DND-41 (cell line): ENCODE measurements at regions not wholly inside any gene's neighbourhood (a gene's known extent, or its start where the extent isn't known, plus 50 kb on each side); places are given as distances from the start of the nearest gene placed in this dataset.

Experiments
- ATAC-seq: fragments of 200-7000 bp; cut with Tn5 transposase; 3 replicates; pipeline ENCODE4 v1.9.1; 2021; ENCODE audit warnings: low read depth; ENCODE audit not compliant: insufficient read depth
- DNase-seq: peaks from one replicate; pipeline ENCODE4 v3.0.0-alpha.2; 2020
- H2AFZ ChIP-seq: 2 replicates; pipeline ENCODE4 v1.6.0; 2012; ENCODE audit warnings: low read depth, low read length
- H3K27ac ChIP-seq: 2 replicates; pipeline ENCODE4 v1.5.1; 2012; ENCODE audit warnings: low read length, inconsistent platforms
- H3K27me3 ChIP-seq: fragments of 200-600 bp; sonication (generic); 2 replicates; pipeline ENCODE4 v1.6.0; 2012; ENCODE audit warnings: low read length, mild to moderate bottlenecking, inconsistent platforms; ENCODE audit not compliant: insufficient read depth, poor library complexity
- H3K36me3 ChIP-seq: 2 replicates; pipeline ENCODE4 v1.5.1; 2012; ENCODE audit warnings: low read length, inconsistent platforms; ENCODE audit not compliant: insufficient read depth
- H3K4me1 ChIP-seq: 2 replicates; pipeline ENCODE4 v1.5.1; 2012; ENCODE audit warnings: mild to moderate bottlenecking, low read length; ENCODE audit not compliant: insufficient read depth
- H3K4me2 ChIP-seq: 2 replicates; pipeline ENCODE4 v1.6.0; 2012; ENCODE audit warnings: mild to moderate bottlenecking, moderate library complexity, low read length, inconsistent platforms; ENCODE audit not compliant: insufficient read depth
- H3K4me3 ChIP-seq, 2 experiments: fragments of 200-600 bp in 1 of 2; shearing (Covaris generic) in 1 of 2; 2 replicates each; pipeline ENCODE4 v1.5.1; 2012 to 2016; ENCODE audit warnings: inconsistent platforms in 2 of 2, low read length in 2 of 2, mild to moderate bottlenecking in 2 of 2, low read depth in 1 of 2, moderate library complexity in 1 of 2
- H3K79me2 ChIP-seq: 2 replicates; pipeline ENCODE4 v1.6.0; 2012; ENCODE audit warnings: low read length, inconsistent platforms; ENCODE audit not compliant: insufficient read depth
- H3K9ac ChIP-seq: 2 replicates; pipeline ENCODE4 v1.6.0; 2012; ENCODE audit warnings: low read depth, mild to moderate bottlenecking, inconsistent platforms, low read length, moderate library complexity
- H3K9me3 ChIP-seq: 2 replicates; pipeline ENCODE4 v1.5.1; 2012; ENCODE audit warnings: low read length, moderate library complexity, mild to moderate bottlenecking, inconsistent platforms; ENCODE audit not compliant: insufficient read depth, severe bottlenecking
- H4K20me1 ChIP-seq: 2 replicates; pipeline ENCODE4 v1.6.0; 2012; ENCODE audit warnings: low read length; ENCODE audit not compliant: insufficient read depth
- CTCF ChIP-seq: IDR thresholded peaks from 2 replicates; pipeline ENCODE4 v1.5.1; 2012; ENCODE audit warnings: borderline replicate concordance, low read length, moderate library complexity, mild to moderate bottlenecking; ENCODE audit not compliant: poor library complexity, severe bottlenecking; ENCODE audit errors: extremely low read depth
- EZH2 ChIP-seq: IDR thresholded peaks from 3 replicates; pipeline ENCODE4 v1.6.1; 2012; ENCODE audit warnings: borderline replicate concordance, low read depth, mild to moderate bottlenecking, moderate library complexity, low read length, inconsistent platforms; ENCODE audit not compliant: severe bottlenecking

DNA sequence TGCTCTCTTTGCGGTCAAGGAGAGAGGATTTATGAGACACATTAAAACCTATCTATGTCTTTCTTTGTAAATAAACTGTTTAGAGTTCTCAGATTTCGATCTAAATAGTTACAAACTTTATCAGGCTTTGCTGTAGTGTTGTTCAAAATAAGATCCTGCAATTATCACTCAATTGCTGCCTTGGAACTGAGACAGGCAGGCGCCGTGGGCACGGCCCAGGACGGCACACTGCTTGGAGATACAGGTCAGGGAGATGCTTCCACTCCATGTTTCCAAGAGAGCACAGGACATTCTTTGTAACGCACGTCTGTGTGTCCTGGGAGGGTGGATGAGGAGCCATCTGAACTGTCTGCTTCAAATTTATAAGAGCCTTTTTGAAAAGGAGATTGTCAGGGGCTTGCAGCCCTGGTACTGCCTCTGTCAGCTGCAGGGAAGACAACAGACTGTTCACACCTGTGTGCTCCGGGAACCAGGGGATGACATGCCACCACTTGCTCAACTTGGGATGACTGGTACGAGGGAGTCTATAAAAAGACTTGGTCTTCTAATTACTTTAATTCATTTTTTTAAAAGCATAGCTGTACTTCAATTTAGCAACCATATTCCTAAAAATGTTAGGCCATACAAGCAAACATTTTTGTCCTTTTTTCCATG lies 472.9 kb upstream of the RUNX1 start:
- peak; percentile 66 for DNase-seq
- Histone ChIP-seq H3K27me3 (no peaks in the 10 kb centered on the region), H3K4me3 (no peak overlapping the region), H2AFZ (peak overlapping the region; percentile 49), H3K36me3 (no peaks in the 10 kb centered on the region), H3K9ac (peak overlapping the region; percentile 39), H4K20me1 (no peaks in the 10 kb centered on the region), H3K9me3 (no peaks in the 10 kb centered on the region), H3K4me2 (peak overlapping the region; percentile 21; the same call in 1 of the 2 replicates), H3K4me1 (peaks cover 82% of the 10 kb centered on the region), H3K79me2 (no peaks in the 10 kb centered on the region), H3K27ac (peak overlapping the region; percentile 92)
- no peak for TF ChIP-seq CTCF
- TF ChIP-seq EZH2: no peak
- ATAC-seq: peak; percentile 69

GRCh38 chr21:35521293-35521692 lies 472.2 kb upstream of the RUNX1 start:
- H3K4me2 ChIP-seq: no peak overlapping the region
- H3K9me3 ChIP-seq: no peaks in the 10 kb centered on the region
- peak overlapping the region; percentile 39 for H3K9ac ChIP-seq
- H3K27me3 ChIP-seq: no peaks in the 10 kb centered on the region
- no peaks in the 10 kb centered on the region for H3K36me3 ChIP-seq
- H3K4me1 ChIP-seq: peaks cover 78% of the 10 kb centered on the region
- H3K27ac ChIP-seq: peak overlapping the region; percentile 92
- TF ChIP-seq CTCF (peak; percentile 70), EZH2 (no peak)
- DNase-seq: peak; percentile 66
- peak; percentile 63 for ATAC-seq
- H3K4me3 ChIP-seq: no peak overlapping the region
- H3K79me2 ChIP-seq: no peaks in the 10 kb centered on the region
- H2AFZ ChIP-seq: no peak overlapping the region
- H4K20me1 ChIP-seq: no peaks in the 10 kb centered on the region

DNA sequence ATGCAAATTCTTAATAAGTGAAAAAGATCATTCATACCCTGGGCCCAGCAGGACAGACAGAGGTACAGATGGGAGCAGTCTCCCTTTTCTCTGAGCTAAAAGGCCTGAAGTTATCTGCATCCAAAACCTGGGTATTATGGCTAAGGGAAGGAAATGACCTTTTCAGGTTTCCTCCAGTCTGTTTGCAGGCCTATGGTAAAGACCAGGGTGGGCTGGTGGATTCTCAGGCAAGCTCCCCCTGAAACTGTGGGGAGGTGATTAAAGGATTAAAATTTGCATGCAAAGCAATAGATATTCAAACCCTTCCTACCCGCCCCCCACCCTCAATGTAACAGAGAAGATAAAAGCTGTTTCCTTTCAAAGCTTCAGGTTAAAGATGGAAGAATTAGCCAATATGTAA lies 471.8 kb upstream of the RUNX1 start:
- peak overlapping the region; percentile 92 for H3K27ac ChIP-seq
- no peak overlapping the region for H3K4me3 ChIP-seq
- no peak for ATAC-seq

More for the DNA sequence above, 471.8 kb upstream of the RUNX1 start:
- no peaks in the 10 kb centered on the region for H3K27me3 ChIP-seq
- H3K4me1 ChIP-seq: peaks cover 74% of the 10 kb centered on the region
- H2AFZ ChIP-seq: no peak overlapping the region
- no peaks in the 10 kb centered on the region for H3K79me2 ChIP-seq
- no peaks in the 10 kb centered on the region for H4K20me1 ChIP-seq
- no peak for DNase-seq
- peak overlapping the region; percentile 39 for H3K9ac ChIP-seq
- H3K36me3 ChIP-seq: no peaks in the 10 kb centered on the region
- H3K9me3 ChIP-seq: no peaks in the 10 kb centered on the region
- TF ChIP-seq CTCF (no peak), EZH2 (no peak)
- H3K4me2 ChIP-seq: no peak overlapping the region
